BE2C (cell line): ENCODE measurements at regions not wholly inside any gene's neighbourhood (a gene's known extent, or its start where the extent isn't known, plus 50 kb on each side); places are given as distances from the start of the nearest gene placed in this dataset.

ENCODE experiments used
- DNase-seq: peaks from one replicate; pipeline ENCODE4 v3.0.0-alpha.2; 2020
- H3K27me3 ChIP-seq: fragments of 250-450 bp; sonication (Bioruptor Pico); 2 replicates; pipeline ENCODE4 v1.5.1; 2020; ENCODE audit warnings: mild to moderate bottlenecking
- H3K36me3 ChIP-seq: fragments of 250-450 bp; sonication (Bioruptor Pico); 2 replicates; pipeline ENCODE4 v1.5.1; 2020; ENCODE audit warnings: mild to moderate bottlenecking
- H3K4me1 ChIP-seq: fragments of 250-450 bp; sonication (Bioruptor Pico); 2 replicates; pipeline ENCODE4 v1.5.1; 2020
- H3K4me3 ChIP-seq: 2 replicates; pipeline ENCODE4 v1.5.1; 2011; ENCODE audit warnings: low read depth, low read length
- H3K9me3 ChIP-seq: fragments of 250-450 bp; sonication (Bioruptor Pico); 2 replicates; pipeline ENCODE4 v1.5.1; 2020
- TF ChIP-seq, protein P1 (sequence below): IDR thresholded peaks from 2 replicates; pipeline ENCODE4 v1.5.1; 2012; ENCODE audit warnings: mild to moderate bottlenecking, low read depth, low read length

GRCh38 chr7:88458279-88458678 is 151.6 kb upstream of the STEAP4 start:
- Histone ChIP-seq H3K4me1 (no peaks in the 10 kb centered on the region), H3K27me3 (no peaks in the 10 kb centered on the region), H3K36me3 (no peaks in the 10 kb centered on the region), H3K4me3 (no peak overlapping the region), H3K9me3 (no peaks in the 10 kb centered on the region)
- no peak for DNase-seq
- TF ChIP-seq, protein P1, sequence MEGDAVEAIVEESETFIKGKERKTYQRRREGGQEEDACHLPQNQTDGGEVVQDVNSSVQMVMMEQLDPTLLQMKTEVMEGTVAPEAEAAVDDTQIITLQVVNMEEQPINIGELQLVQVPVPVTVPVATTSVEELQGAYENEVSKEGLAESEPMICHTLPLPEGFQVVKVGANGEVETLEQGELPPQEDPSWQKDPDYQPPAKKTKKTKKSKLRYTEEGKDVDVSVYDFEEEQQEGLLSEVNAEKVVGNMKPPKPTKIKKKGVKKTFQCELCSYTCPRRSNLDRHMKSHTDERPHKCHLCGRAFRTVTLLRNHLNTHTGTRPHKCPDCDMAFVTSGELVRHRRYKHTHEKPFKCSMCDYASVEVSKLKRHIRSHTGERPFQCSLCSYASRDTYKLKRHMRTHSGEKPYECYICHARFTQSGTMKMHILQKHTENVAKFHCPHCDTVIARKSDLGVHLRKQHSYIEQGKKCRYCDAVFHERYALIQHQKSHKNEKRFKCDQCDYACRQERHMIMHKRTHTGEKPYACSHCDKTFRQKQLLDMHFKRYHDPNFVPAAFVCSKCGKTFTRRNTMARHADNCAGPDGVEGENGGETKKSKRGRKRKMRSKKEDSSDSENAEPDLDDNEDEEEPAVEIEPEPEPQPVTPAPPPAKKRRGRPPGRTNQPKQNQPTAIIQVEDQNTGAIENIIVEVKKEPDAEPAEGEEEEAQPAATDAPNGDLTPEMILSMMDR: no peak

DNA sequence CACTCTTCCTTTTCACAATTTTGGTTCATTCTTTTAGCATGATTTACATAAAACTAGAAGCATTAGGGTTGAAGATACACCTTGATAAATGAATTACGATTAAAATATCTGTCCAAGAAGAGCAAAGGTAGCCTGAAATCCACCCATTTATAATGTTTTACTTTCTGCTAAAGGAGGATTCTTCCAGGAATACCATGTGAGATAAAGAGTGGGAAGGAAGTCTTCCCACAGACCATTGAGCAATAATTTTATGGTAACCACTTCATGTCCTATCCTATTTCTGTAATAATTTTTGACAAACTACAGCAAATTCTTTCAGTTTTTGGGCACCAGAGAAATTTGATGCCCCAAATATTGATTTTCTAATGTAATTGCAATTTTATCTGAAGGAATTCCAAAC is 150.6 kb upstream of the STEAP4 start:
- Histone ChIP-seq H3K9me3 (no peaks in the 10 kb centered on the region), H3K27me3 (no peaks in the 10 kb centered on the region), H3K4me1 (no peaks in the 10 kb centered on the region), H3K36me3 (no peaks in the 10 kb centered on the region), H3K4me3 (no peak overlapping the region)
- TF ChIP-seq, protein P1: no peak
- no peak for DNase-seq

GRCh38 chr7:88456490-88456889 is 149.8 kb upstream of the STEAP4 start:
- H3K27me3 ChIP-seq: no peaks in the 10 kb centered on the region
- no peaks in the 10 kb centered on the region for H3K9me3 ChIP-seq
- no peak overlapping the region for H3K4me3 ChIP-seq
- no peak for DNase-seq
- no peaks in the 10 kb centered on the region for H3K4me1 ChIP-seq
- TF ChIP-seq, protein P1: no peak
- H3K36me3 ChIP-seq: no peaks in the 10 kb centered on the region

GRCh38 chr7:88455696-88456095 is 149.0 kb upstream of the STEAP4 start:
- H3K9me3 ChIP-seq: no peaks in the 10 kb centered on the region
- TF ChIP-seq, protein P1: no peak
- DNase-seq: no peak
- H3K4me3 ChIP-seq: no peak overlapping the region
- no peaks in the 10 kb centered on the region for H3K36me3 ChIP-seq
- H3K4me1 ChIP-seq: no peaks in the 10 kb centered on the region
- no peaks in the 10 kb centered on the region for H3K27me3 ChIP-seq

DNA sequence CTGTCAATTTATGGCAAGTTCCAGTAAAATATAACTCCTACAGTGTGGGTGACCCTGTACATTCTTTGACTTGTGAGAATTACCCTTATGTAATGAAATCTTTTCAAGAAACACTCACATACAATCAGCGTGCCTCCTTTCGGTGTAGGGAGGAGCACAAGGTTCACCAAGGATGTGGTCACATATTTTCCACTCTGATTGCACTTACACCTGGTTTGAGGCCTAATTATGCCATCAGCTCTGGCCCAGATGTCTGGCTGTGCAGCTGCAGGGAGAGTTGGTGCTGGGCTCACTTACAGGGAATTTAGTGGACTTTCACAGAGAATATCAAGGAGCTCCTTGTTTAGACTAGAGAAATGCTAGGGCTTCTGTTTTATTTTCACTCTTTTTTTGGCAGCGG is 146.0 kb upstream of the STEAP4 start:
- DNase-seq: no peak
- no peaks in the 10 kb centered on the region for H3K9me3 ChIP-seq
- no peaks in the 10 kb centered on the region for H3K4me1 ChIP-seq
- H3K27me3 ChIP-seq: no peaks in the 10 kb centered on the region
- no peak overlapping the region for H3K4me3 ChIP-seq
- no peaks in the 10 kb centered on the region for H3K36me3 ChIP-seq
- TF ChIP-seq, protein P1: no peak

GRCh38 chr7:88450874-88451273 is 144.2 kb upstream of the STEAP4 start:
- Histone ChIP-seq H3K4me1 (no peaks in the 10 kb centered on the region), H3K9me3 (no peaks in the 10 kb centered on the region), H3K36me3 (no peaks in the 10 kb centered on the region), H3K4me3 (no peak overlapping the region), H3K27me3 (no peaks in the 10 kb centered on the region)
- no peak for DNase-seq
- TF ChIP-seq, protein P1: no peak
